Natural killer cell (primary cell): ENCODE measurements at regions not wholly inside any gene's neighbourhood (a gene's known extent, or its start where the extent isn't known, plus 50 kb on each side); places are given as distances from the start of the nearest gene placed in this dataset.

ENCODE experiments used
- ATAC-seq, 3 donors: fragments of 150-1000 bp in 2 of 3; fragments of 200-7000 bp in 1 of 3; cut with Tn5 transposase; 1 replicate in 1 of 3; 2 replicates in 2 of 3; pipeline ENCODE4 v1.10.0; 2021; ENCODE audit warnings: mild to moderate bottlenecking in 2 of 3, moderate library complexity in 2 of 3
- DNase-seq, 2 donors: peaks; one replicate each; pipeline versions ENCODE4 v3.0.0 to v3.0.0-alpha.2; 2013 to 2021; ENCODE audit warnings: mixed read lengths in 1 of 2
- H3K27ac ChIP-seq: one replicate; pipeline ENCODE4 v1.5.1; 2013; ENCODE audit warnings: mild to moderate bottlenecking, low read length
- H3K27me3 ChIP-seq: one replicate; pipeline ENCODE4 v1.6.1; 2013; ENCODE audit warnings: low read length; ENCODE audit not compliant: control insufficient read depth, insufficient read depth
- H3K36me3 ChIP-seq: one replicate; pipeline ENCODE4 v1.6.1; 2013; ENCODE audit warnings: low read length; ENCODE audit not compliant: control insufficient read depth, insufficient read depth
- H3K4me1 ChIP-seq: one replicate; pipeline ENCODE4 v1.6.1; 2013; ENCODE audit warnings: low read length; ENCODE audit not compliant: control insufficient read depth, insufficient read depth
- H3K4me3 ChIP-seq: one replicate; pipeline ENCODE4 v1.5.1; 2013; ENCODE audit warnings: low read length
- H3K9me3 ChIP-seq: one replicate; pipeline ENCODE4 v1.6.1; 2013; ENCODE audit warnings: low read length; ENCODE audit not compliant: control insufficient read depth, insufficient read depth
- H3K27ac Mint-ChIP-seq, 2 donors: one replicate each; pipeline ENCODE4 v1.8.0; 2022; ENCODE audit warnings: mild to moderate bottlenecking in 2 of 2, mixed read lengths in 2 of 2, moderate library complexity in 1 of 2
- H3K27me3 Mint-ChIP-seq, 2 donors: one replicate each; pipeline ENCODE4 v1.8.0; 2022; ENCODE audit warnings: low read depth in 2 of 2, mixed read lengths in 2 of 2
- H3K36me3 Mint-ChIP-seq: one replicate; pipeline ENCODE4 v1.8.0; 2022; ENCODE audit warnings: mixed read lengths
- H3K4me1 Mint-ChIP-seq, 2 donors: one replicate each; pipeline ENCODE4 v1.8.0; 2022; ENCODE audit warnings: mixed read lengths in 2 of 2
- H3K4me3 Mint-ChIP-seq: one replicate; pipeline ENCODE4 v1.8.0; 2022; ENCODE audit warnings: mild to moderate bottlenecking, moderate library complexity, mixed read lengths
- H3K9me3 Mint-ChIP-seq, 2 donors: one replicate each; pipeline ENCODE4 v1.8.0; 2022; ENCODE audit warnings: mixed read lengths in 2 of 2
- CTCF ChIP-seq: fragments of 200-600 bp; IDR thresholded peaks from one replicate; pipeline ENCODE4 v1.8.0; 2022; ENCODE audit warnings: antibody characterized with exemption
- WGBS: methylation state at CpG from one replicate; pipeline ENCODE4 v1.1.7; 2013; ENCODE audit warnings: missing lambda C conversion rate; ENCODE audit not compliant: insufficient coverage; 5-methylcytosine and 5-hydroxymethylcytosine counted together
- intact Hi-C: fragments of 100-400 bp; cut with micrococcal nuclease; formaldehyde crosslinking; loops from one replicate; pipeline ENCODE4 v1.14.2; 2022

GRCh38 chr4:125944966-125945365 lies 630.2 kb downstream of the FAT4 start:
- no peaks in the 10 kb centered on the region for H3K4me1 Mint-ChIP-seq
- DNase-seq (no peak), ATAC-seq (no peak)
- intact Hi-C loops = no loop called here
- H3K27ac Mint-ChIP-seq = no peak overlapping the region
- H3K36me3 ChIP-seq = no peaks in the 10 kb centered on the region
- H3K9me3 Mint-ChIP-seq = peaks cover 5 to 12% of the 10 kb centered on the region in 2 donors
- H3K27me3 ChIP-seq = no peaks in the 10 kb centered on the region
- 100% methylated on average over 1 of the region's 2 CpGs for WGBS
- H3K36me3 Mint-ChIP-seq = no peaks in the 10 kb centered on the region
- no peak overlapping the region for H3K4me3 Mint-ChIP-seq
- no peaks in the 10 kb centered on the region for H3K9me3 ChIP-seq
- no peaks in the 10 kb centered on the region for H3K4me1 ChIP-seq
- H3K27me3 Mint-ChIP-seq = no peaks in the 10 kb centered on the region
- no peak for TF ChIP-seq CTCF
- no peak overlapping the region for H3K27ac ChIP-seq
- no peak overlapping the region for H3K4me3 ChIP-seq

GRCh38 chr4:125948021-125948420 lies 633.3 kb downstream of the FAT4 start:
- Histone ChIP-seq H3K27ac (no peak overlapping the region), H3K4me3 (no peak overlapping the region), H3K27me3 (no peaks in the 10 kb centered on the region), H3K9me3 (no peaks in the 10 kb centered on the region), H3K36me3 (no peaks in the 10 kb centered on the region), H3K4me1 (no peaks in the 10 kb centered on the region)
- DNase-seq (no peak), ATAC-seq (no peak)
- TF ChIP-seq CTCF = no peak
- no peak overlapping the region for H3K27ac Mint-ChIP-seq
- 87% methylated on average over 3 of the region's 4 CpGs for WGBS
- H3K4me1 Mint-ChIP-seq = no peaks in the 10 kb centered on the region
- no peaks in the 10 kb centered on the region for H3K27me3 Mint-ChIP-seq
- H3K4me3 Mint-ChIP-seq = no peak overlapping the region
- no peaks in the 10 kb centered on the region for H3K36me3 Mint-ChIP-seq
- intact Hi-C loops = no loop called here
- peaks cover 2 to 4% of the 10 kb centered on the region in 2 donors for H3K9me3 Mint-ChIP-seq

- H3K27me3 ChIP-seq = no peaks in the 10 kb centered on the region
- Mint-ChIP-seq H3K9me3 (peaks cover under 1% of the 10 kb centered on the region in 2 donors), H3K4me3 (no peak overlapping the region), H3K27ac (no peak overlapping the region), H3K4me1 (no peaks in the 10 kb centered on the region), H3K27me3 (no peaks in the 10 kb centered on the region), H3K36me3 (no peaks in the 10 kb centered on the region)
- no peak for TF ChIP-seq CTCF
- no CpG with 5 or more reads among the region's 1 CpG for WGBS
- no peaks in the 10 kb centered on the region for H3K9me3 ChIP-seq
- no peak overlapping the region for H3K27ac ChIP-seq
- ATAC-seq (no peak), DNase-seq (no peak)
- no peaks in the 10 kb centered on the region for H3K4me1 ChIP-seq
- intact Hi-C loops = no loop called here
- no peaks in the 10 kb centered on the region for H3K36me3 ChIP-seq
- H3K4me3 ChIP-seq = no peak overlapping the region
Measured at GRCh38 chr4:125951261-125951887, 636.6 kb downstream of the FAT4 start.

GRCh38 chr4:125952631-125953030 lies 637.9 kb downstream of the FAT4 start:
- no peak overlapping the region for H3K27ac ChIP-seq
- Mint-ChIP-seq H3K4me3 (no peak overlapping the region), H3K27me3 (no peaks in the 10 kb centered on the region), H3K36me3 (no peaks in the 10 kb centered on the region), H3K27ac (no peak overlapping the region), H3K9me3 (peaks cover 2 to 4% of the 10 kb centered on the region in 2 donors), H3K4me1 (no peaks in the 10 kb centered on the region)
- no peaks in the 10 kb centered on the region for H3K27me3 ChIP-seq
- no peaks in the 10 kb centered on the region for H3K4me1 ChIP-seq
- DNase-seq = no peak
- no peaks in the 10 kb centered on the region for H3K36me3 ChIP-seq
- no peak for ATAC-seq
- H3K4me3 ChIP-seq = no peak overlapping the region
- TF ChIP-seq CTCF = no peak
- intact Hi-C loops = no loop called here
- no peaks in the 10 kb centered on the region for H3K9me3 ChIP-seq
